ENCODE measurements at regions not wholly inside any gene's neighbourhood (a gene's known extent, or its start where the extent isn't known, plus 50 kb on each side); places are given as distances from the start of the nearest gene placed in this dataset.

- Histone ChIP-seq H3K9me3 (no peaks in the 10 kb centered on the region), H3K27ac (no peak overlapping the region), H3K27me3 (no peaks in the 10 kb centered on the region), H3K36me3 (no peaks in the 10 kb centered on the region), H3K4me1 (no peaks in the 10 kb centered on the region), H3K4me3 (replicated peaks in 1 of 3) (no peak overlapping the region)
- no peak for DNase-seq
- WGBS, 2 donors = 63 to 80% methylated on average over 1 of the region's 1 CpG
- intact Hi-C loops (cut with DNase I) = no loop called here
- TF ChIP-seq CTCF (IDR thresholded peaks at IDR 0.05) = no peak
- no peak for TF ChIP-seq POLR2A (IDR thresholded peaks at IDR 0.05)
Observed at GRCh38 chr11:36837831-36838437, 239.9 kb upstream of the RAG2 start.

GRCh38 chr11:36825251-36825650, 227.2 kb upstream of the RAG2 start:
- H3K27me3 ChIP-seq = no peaks in the 10 kb centered on the region
- WGBS, 2 donors = 74 to 89% methylated on average over 10 of the region's 10 CpGs
- TF ChIP-seq POLR2A (IDR thresholded peaks at IDR 0.05) (no peak), CTCF (IDR thresholded peaks at IDR 0.05) (no peak)
- no peak overlapping the region for H3K27ac ChIP-seq
- H3K9me3 ChIP-seq = no peaks in the 10 kb centered on the region
- no peak overlapping the region for H3K4me3 ChIP-seq (replicated peaks in 1 of 3)
- H3K4me1 ChIP-seq = no peaks in the 10 kb centered on the region
- intact Hi-C loops (cut with DNase I) = no loop called here
- DNase-seq = no peak
- no peaks in the 10 kb centered on the region for H3K36me3 ChIP-seq

DNA sequence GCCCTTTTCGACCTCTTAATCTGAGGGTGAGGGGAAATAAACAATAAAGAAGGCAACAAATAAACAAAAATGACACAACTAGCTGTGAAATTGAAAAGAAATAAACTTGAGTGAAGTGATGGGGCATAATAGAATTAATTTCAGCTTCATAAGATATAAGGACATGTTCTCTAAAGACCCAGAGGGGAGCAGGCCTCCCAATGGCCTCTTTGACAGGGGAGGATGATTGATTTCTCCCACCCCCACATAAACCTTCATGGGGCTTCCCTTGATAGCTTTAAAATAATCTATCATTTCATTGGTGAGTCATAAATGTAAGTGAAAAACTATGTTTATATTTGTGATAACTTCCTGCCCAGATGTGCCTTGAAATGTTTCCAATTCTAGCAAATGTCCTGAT, 226.3 kb upstream of the RAG2 start:
- H3K27ac ChIP-seq = no peak overlapping the region
- H3K4me3 ChIP-seq (replicated peaks in 1 of 3) = no peak overlapping the region
- DNase-seq = no peak
- TF ChIP-seq CTCF (IDR thresholded peaks at IDR 0.05) (no peak), POLR2A (IDR thresholded peaks at IDR 0.05) (no peak)
- WGBS, 2 donors = 83 to 89% methylated on average over 1 of the region's 1 CpG
- no peaks in the 10 kb centered on the region for H3K4me1 ChIP-seq
- no peaks in the 10 kb centered on the region for H3K36me3 ChIP-seq
- no peaks in the 10 kb centered on the region for H3K27me3 ChIP-seq
- H3K9me3 ChIP-seq = no peaks in the 10 kb centered on the region
- intact Hi-C loops (cut with DNase I) = no loop called here

- DNase-seq = no peak
- H3K4me1 ChIP-seq = no peaks in the 10 kb centered on the region
- H3K27ac ChIP-seq = no peak overlapping the region
- H3K4me3 ChIP-seq (replicated peaks in 1 of 3) = no peak overlapping the region
- TF ChIP-seq POLR2A (IDR thresholded peaks at IDR 0.05) (no peak), CTCF (IDR thresholded peaks at IDR 0.05) (no peak)
- intact Hi-C loops (cut with DNase I) = no loop called here
- no peaks in the 10 kb centered on the region for H3K9me3 ChIP-seq
- H3K36me3 ChIP-seq = no peaks in the 10 kb centered on the region
- H3K27me3 ChIP-seq = no peaks in the 10 kb centered on the region
- WGBS, 2 donors = 92 to 94% methylated on average over 1 of the region's 1 CpG
Observed at GRCh38 chr11:36822829-36823228, 224.8 kb upstream of the RAG2 start.

- no peak overlapping the region for H3K27ac ChIP-seq
- 55 to 67% methylated on average over 2 of the region's 2 CpGs for WGBS, 2 donors
- H3K27me3 ChIP-seq = no peaks in the 10 kb centered on the region
- intact Hi-C loops (cut with DNase I) = no loop called here
- H3K36me3 ChIP-seq = no peaks in the 10 kb centered on the region
- H3K4me1 ChIP-seq = no peaks in the 10 kb centered on the region
- no peaks in the 10 kb centered on the region for H3K9me3 ChIP-seq
- DNase-seq = peak in 1 of 2 donors; percentile 3
- TF ChIP-seq POLR2A (IDR thresholded peaks at IDR 0.05) (no peak), CTCF (IDR thresholded peaks at IDR 0.05) (no peak)
- no peak overlapping the region for H3K4me3 ChIP-seq (replicated peaks in 1 of 3)
Observed at GRCh38 chr11:36818410-36818809, 220.4 kb upstream of the RAG2 start.
